ENCODE measurements at regions not wholly inside any gene's neighbourhood (a gene's known extent, or its start where the extent isn't known, plus 50 kb on each side); places are given as distances from the start of the nearest gene placed in this dataset.

DNA sequence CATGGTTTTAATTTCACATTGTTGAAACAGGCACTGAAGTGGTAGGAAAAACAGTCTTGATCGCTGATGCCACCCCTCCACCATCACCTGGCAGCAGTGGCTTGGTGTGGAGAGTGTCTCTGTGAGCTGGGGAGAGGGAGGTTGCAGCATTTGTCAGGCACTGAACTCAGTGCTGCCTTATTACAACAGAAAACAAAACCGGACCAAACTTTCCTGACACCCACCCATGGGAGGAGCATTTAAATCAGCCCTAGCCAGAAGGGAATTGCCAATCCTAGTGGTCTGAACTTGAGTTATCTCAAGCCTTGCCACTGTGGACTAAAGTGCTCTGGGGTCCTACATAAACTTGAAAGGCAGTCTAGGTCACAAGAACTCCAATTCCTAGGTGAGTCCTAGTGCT lies 103.0 kb upstream of the LGALSL start (continued):
- TF ChIP-seq, protein P1, sequence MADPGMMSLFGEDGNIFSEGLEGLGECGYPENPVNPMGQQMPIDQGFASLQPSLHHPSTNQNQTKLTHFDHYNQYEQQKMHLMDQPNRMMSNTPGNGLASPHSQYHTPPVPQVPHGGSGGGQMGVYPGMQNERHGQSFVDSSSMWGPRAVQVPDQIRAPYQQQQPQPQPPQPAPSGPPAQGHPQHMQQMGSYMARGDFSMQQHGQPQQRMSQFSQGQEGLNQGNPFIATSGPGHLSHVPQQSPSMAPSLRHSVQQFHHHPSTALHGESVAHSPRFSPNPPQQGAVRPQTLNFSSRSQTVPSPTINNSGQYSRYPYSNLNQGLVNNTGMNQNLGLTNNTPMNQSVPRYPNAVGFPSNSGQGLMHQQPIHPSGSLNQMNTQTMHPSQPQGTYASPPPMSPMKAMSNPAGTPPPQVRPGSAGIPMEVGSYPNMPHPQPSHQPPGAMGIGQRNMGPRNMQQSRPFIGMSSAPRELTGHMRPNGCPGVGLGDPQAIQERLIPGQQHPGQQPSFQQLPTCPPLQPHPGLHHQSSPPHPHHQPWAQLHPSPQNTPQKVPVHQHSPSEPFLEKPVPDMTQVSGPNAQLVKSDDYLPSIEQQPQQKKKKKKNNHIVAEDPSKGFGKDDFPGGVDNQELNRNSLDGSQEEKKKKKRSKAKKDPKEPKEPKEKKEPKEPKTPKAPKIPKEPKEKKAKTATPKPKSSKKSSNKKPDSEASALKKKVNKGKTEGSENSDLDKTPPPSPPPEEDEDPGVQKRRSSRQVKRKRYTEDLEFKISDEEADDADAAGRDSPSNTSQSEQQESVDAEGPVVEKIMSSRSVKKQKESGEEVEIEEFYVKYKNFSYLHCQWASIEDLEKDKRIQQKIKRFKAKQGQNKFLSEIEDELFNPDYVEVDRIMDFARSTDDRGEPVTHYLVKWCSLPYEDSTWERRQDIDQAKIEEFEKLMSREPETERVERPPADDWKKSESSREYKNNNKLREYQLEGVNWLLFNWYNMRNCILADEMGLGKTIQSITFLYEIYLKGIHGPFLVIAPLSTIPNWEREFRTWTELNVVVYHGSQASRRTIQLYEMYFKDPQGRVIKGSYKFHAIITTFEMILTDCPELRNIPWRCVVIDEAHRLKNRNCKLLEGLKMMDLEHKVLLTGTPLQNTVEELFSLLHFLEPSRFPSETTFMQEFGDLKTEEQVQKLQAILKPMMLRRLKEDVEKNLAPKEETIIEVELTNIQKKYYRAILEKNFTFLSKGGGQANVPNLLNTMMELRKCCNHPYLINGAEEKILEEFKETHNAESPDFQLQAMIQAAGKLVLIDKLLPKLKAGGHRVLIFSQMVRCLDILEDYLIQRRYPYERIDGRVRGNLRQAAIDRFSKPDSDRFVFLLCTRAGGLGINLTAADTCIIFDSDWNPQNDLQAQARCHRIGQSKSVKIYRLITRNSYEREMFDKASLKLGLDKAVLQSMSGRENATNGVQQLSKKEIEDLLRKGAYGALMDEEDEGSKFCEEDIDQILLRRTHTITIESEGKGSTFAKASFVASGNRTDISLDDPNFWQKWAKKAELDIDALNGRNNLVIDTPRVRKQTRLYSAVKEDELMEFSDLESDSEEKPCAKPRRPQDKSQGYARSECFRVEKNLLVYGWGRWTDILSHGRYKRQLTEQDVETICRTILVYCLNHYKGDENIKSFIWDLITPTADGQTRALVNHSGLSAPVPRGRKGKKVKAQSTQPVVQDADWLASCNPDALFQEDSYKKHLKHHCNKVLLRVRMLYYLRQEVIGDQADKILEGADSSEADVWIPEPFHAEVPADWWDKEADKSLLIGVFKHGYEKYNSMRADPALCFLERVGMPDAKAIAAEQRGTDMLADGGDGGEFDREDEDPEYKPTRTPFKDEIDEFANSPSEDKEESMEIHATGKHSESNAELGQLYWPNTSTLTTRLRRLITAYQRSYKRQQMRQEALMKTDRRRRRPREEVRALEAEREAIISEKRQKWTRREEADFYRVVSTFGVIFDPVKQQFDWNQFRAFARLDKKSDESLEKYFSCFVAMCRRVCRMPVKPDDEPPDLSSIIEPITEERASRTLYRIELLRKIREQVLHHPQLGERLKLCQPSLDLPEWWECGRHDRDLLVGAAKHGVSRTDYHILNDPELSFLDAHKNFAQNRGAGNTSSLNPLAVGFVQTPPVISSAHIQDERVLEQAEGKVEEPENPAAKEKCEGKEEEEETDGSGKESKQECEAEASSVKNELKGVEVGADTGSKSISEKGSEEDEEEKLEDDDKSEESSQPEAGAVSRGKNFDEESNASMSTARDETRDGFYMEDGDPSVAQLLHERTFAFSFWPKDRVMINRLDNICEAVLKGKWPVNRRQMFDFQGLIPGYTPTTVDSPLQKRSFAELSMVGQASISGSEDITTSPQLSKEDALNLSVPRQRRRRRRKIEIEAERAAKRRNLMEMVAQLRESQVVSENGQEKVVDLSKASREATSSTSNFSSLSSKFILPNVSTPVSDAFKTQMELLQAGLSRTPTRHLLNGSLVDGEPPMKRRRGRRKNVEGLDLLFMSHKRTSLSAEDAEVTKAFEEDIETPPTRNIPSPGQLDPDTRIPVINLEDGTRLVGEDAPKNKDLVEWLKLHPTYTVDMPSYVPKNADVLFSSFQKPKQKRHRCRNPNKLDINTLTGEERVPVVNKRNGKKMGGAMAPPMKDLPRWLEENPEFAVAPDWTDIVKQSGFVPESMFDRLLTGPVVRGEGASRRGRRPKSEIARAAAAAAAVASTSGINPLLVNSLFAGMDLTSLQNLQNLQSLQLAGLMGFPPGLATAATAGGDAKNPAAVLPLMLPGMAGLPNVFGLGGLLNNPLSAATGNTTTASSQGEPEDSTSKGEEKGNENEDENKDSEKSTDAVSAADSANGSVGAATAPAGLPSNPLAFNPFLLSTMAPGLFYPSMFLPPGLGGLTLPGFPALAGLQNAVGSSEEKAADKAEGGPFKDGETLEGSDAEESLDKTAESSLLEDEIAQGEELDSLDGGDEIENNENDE (IDR thresholded peaks at IDR 0.05; ENCODE audit: insufficient replicate concordance, low read length), result no peak
- TF ChIP-seq, protein P2, sequence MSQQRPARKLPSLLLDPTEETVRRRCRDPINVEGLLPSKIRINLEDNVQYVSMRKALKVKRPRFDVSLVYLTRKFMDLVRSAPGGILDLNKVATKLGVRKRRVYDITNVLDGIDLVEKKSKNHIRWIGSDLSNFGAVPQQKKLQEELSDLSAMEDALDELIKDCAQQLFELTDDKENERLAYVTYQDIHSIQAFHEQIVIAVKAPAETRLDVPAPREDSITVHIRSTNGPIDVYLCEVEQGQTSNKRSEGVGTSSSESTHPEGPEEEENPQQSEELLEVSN (IDR thresholded peaks at IDR 0.05), result no peak
- TF ChIP-seq, protein P3, sequence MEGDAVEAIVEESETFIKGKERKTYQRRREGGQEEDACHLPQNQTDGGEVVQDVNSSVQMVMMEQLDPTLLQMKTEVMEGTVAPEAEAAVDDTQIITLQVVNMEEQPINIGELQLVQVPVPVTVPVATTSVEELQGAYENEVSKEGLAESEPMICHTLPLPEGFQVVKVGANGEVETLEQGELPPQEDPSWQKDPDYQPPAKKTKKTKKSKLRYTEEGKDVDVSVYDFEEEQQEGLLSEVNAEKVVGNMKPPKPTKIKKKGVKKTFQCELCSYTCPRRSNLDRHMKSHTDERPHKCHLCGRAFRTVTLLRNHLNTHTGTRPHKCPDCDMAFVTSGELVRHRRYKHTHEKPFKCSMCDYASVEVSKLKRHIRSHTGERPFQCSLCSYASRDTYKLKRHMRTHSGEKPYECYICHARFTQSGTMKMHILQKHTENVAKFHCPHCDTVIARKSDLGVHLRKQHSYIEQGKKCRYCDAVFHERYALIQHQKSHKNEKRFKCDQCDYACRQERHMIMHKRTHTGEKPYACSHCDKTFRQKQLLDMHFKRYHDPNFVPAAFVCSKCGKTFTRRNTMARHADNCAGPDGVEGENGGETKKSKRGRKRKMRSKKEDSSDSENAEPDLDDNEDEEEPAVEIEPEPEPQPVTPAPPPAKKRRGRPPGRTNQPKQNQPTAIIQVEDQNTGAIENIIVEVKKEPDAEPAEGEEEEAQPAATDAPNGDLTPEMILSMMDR (IDR thresholded peaks at IDR 0.05; ENCODE audit: control extremely low read depth in 1 of 3, insufficient read depth in 1 of 3, low read depth in 1 of 3, low read length in 3 of 3), result no peak
- no peak for TF ChIP-seq POLR2AphosphoS5 (IDR thresholded peaks at IDR 0.05; ENCODE audit: low read depth, low read length)
- no peak for TF ChIP-seq CHD2 (IDR thresholded peaks at IDR 0.05; ENCODE audit: low read length)
- TF ChIP-seq RFX5 (IDR thresholded peaks at IDR 0.05; ENCODE audit: borderline replicate concordance, low read depth, low read length), result no peak
- TF ChIP-seq TAF1 (IDR thresholded peaks at IDR 0.05; ENCODE audit: low read depth, low read length), result no peak
- TF ChIP-seq CREB1 (IDR thresholded peaks at IDR 0.05), result no peak
- TF ChIP-seq MAFK (IDR thresholded peaks at IDR 0.05; ENCODE audit: low read depth, low read length), result no peak

All from H1 (cell line).